BLaER1 treated with 17β-estradiol and CSF1 and Interleukin-3, amounts not matched to agents 10 nM and 100 nM (cell line): ENCODE measurements at regions not wholly inside any gene's neighbourhood (a gene's known extent, or its start where the extent isn't known, plus 50 kb on each side); places are given as distances from the start of the nearest gene placed in this dataset.

Experiments
- H3K27ac ChIP-seq, 11 experiments: shearing (Covaris generic); formaldehyde crosslinking; 2 replicates each; pipeline ENCODE4 v1.8.1; 2022
- H3K27me3 ChIP-seq, 11 experiments: shearing (Covaris generic); formaldehyde crosslinking; 2 replicates each; pipeline ENCODE4 v1.8.1; 2022
- H3K36me3 ChIP-seq, 11 experiments: shearing (Covaris generic); formaldehyde crosslinking; 2 replicates each; pipeline ENCODE4 v1.8.1; 2022
- H3K4me1 ChIP-seq, 10 experiments: shearing (Covaris generic); formaldehyde crosslinking; 2 replicates each; pipeline ENCODE4 v1.8.1; 2022
- H3K4me2 ChIP-seq, 11 experiments: shearing (Covaris generic); formaldehyde crosslinking; 2 replicates each; pipeline ENCODE4 v1.8.1; 2022
- H3K4me3 ChIP-seq, 10 experiments: shearing (Covaris generic); formaldehyde crosslinking; 2 replicates each; pipeline ENCODE4 v1.8.1; 2022
- H3K9ac ChIP-seq, 11 experiments: shearing (Covaris generic); formaldehyde crosslinking; 2 replicates each; pipeline ENCODE4 v1.8.1; 2022
- H3K9me3 ChIP-seq, 11 experiments: shearing (Covaris generic); formaldehyde crosslinking; replicated peaks in 1 of 11; 2 replicates each; pipeline ENCODE4 v1.8.1; 2022
- H4K20me1 ChIP-seq, 11 experiments: shearing (Covaris generic); formaldehyde crosslinking; 2 replicates each; pipeline ENCODE4 v1.8.1; 2022
- Cebpa-rat ChIP-seq, 11 experiments: shearing (Covaris generic); IDR thresholded peaks; 2 replicates each; pipeline ENCODE4 v1.8.1; 2022

- Histone ChIP-seq H3K4me1 (peaks cover 0 to 7% (median 0%) of the 10 kb centered on the region in 10 experiments; a peak in 2 of 20 replicates), H3K4me3 (no peak overlapping the region), H3K4me2 (no peak overlapping the region), H3K9me3 (no peaks in the 10 kb centered on the region), H3K27me3 (peaks cover 0 to 3% (median 0%) of the 10 kb centered on the region in 11 experiments; a peak in 1 of 22 replicates), H3K27ac (no peak overlapping the region), H3K36me3 (no peaks in the 10 kb centered on the region), H3K9ac (no peak overlapping the region), H4K20me1 (no peaks in the 10 kb centered on the region)
- no peak for TF ChIP-seq Cebpa-rat (IDR thresholded peaks at IDR 0.05)
Observed at GRCh38 chr1:232271299-232271698, 358.6 kb downstream of the SIPA1L2 start.

GRCh38 chr1:232269988-232270387, 359.9 kb downstream of the SIPA1L2 start:
- TF ChIP-seq Cebpa-rat (IDR thresholded peaks at IDR 0.05) = no peak

GRCh38 chr1:232267837-232268598, 361.9 kb downstream of the SIPA1L2 start:
- no peak overlapping the region for H3K27ac ChIP-seq
- no peak overlapping the region for H3K9ac ChIP-seq
- H3K36me3 ChIP-seq = no peaks in the 10 kb centered on the region
- peaks cover 0 to 7% (median 0%) of the 10 kb centered on the region in 10 experiments; a peak in 2 of 20 replicates for H3K4me1 ChIP-seq
- no peaks in the 10 kb centered on the region for H3K9me3 ChIP-seq
- no peak overlapping the region for H3K4me3 ChIP-seq
- peaks cover 0 to 24% (median 0%) of the 10 kb centered on the region in 11 experiments; a peak in 4 of 22 replicates for H3K27me3 ChIP-seq
- H4K20me1 ChIP-seq = no peaks in the 10 kb centered on the region
- TF ChIP-seq Cebpa-rat (IDR thresholded peaks at IDR 0.05) = peak in 5 of 11 experiments; percentile 14 to 67 (median 59); a peak in 6 of 22 replicates
- no peak overlapping the region for H3K4me2 ChIP-seq

More at GRCh38 chr1:232269988-232270387, 359.9 kb downstream of the SIPA1L2 start:
- H3K27me3 ChIP-seq = peaks cover 0 to 8% (median 0%) of the 10 kb centered on the region in 11 experiments; a peak in 4 of 22 replicates
- peaks cover 0 to 7% (median 0%) of the 10 kb centered on the region in 10 experiments; a peak in 2 of 20 replicates for H3K4me1 ChIP-seq
- H3K27ac ChIP-seq = no peak overlapping the region
- no peaks in the 10 kb centered on the region for H4K20me1 ChIP-seq
- no peaks in the 10 kb centered on the region for H3K36me3 ChIP-seq
- no peak overlapping the region for H3K4me2 ChIP-seq
- H3K4me3 ChIP-seq = no peak overlapping the region
- H3K9me3 ChIP-seq = no peaks in the 10 kb centered on the region
- no peak overlapping the region for H3K9ac ChIP-seq

- H3K4me2 ChIP-seq = no peak overlapping the region
- no peaks in the 10 kb centered on the region for H3K36me3 ChIP-seq
- H3K9ac ChIP-seq = no peak overlapping the region
- peaks cover 0 to 4% (median 0%) of the 10 kb centered on the region in 10 experiments; a peak in 2 of 20 replicates for H3K4me1 ChIP-seq
- peaks cover 0 to 24% (median 0%) of the 10 kb centered on the region in 11 experiments; a peak in 4 of 22 replicates for H3K27me3 ChIP-seq
- H3K27ac ChIP-seq = no peak overlapping the region
- no peaks in the 10 kb centered on the region for H4K20me1 ChIP-seq
- no peaks in the 10 kb centered on the region for H3K9me3 ChIP-seq
- TF ChIP-seq Cebpa-rat (IDR thresholded peaks at IDR 0.05) = no peak
- no peak overlapping the region for H3K4me3 ChIP-seq
Observed at GRCh38 chr1:232267092-232267836, 362.7 kb downstream of the SIPA1L2 start.

- H3K9me3 ChIP-seq = no peaks in the 10 kb centered on the region
- H3K27me3 ChIP-seq = peaks cover 0 to 52% (median 0%) of the 10 kb centered on the region in 11 experiments; a peak in 4 of 22 replicates
- no peak overlapping the region for H3K4me3 ChIP-seq
- no peaks in the 10 kb centered on the region for H3K36me3 ChIP-seq
- H3K9ac ChIP-seq = no peak overlapping the region
- TF ChIP-seq Cebpa-rat (IDR thresholded peaks at IDR 0.05) = no peak
- no peak overlapping the region for H3K27ac ChIP-seq
- no peak overlapping the region for H3K4me2 ChIP-seq
- H3K4me1 ChIP-seq = no peaks in the 10 kb centered on the region
- no peaks in the 10 kb centered on the region for H4K20me1 ChIP-seq
Observed at GRCh38 chr1:232263452-232263851, 366.5 kb downstream of the SIPA1L2 start.

- H3K4me1 ChIP-seq = no peaks in the 10 kb centered on the region
- H3K9ac ChIP-seq = no peak overlapping the region
- H3K4me3 ChIP-seq = no peak overlapping the region
- H3K27ac ChIP-seq = no peak overlapping the region
- no peaks in the 10 kb centered on the region for H3K9me3 ChIP-seq
- no peaks in the 10 kb centered on the region for H4K20me1 ChIP-seq
- no peak overlapping the region for H3K4me2 ChIP-seq
- no peak for TF ChIP-seq Cebpa-rat (IDR thresholded peaks at IDR 0.05)
- H3K27me3 ChIP-seq = peaks cover 0 to 56% (median 0%) of the 10 kb centered on the region in 11 experiments; a peak in 4 of 22 replicates
- H3K36me3 ChIP-seq = no peaks in the 10 kb centered on the region
Observed at GRCh38 chr1:232262991-232263390, 366.9 kb downstream of the SIPA1L2 start.

GRCh38 chr1:232260861-232261260, 369.1 kb downstream of the SIPA1L2 start:
- TF ChIP-seq Cebpa-rat (IDR thresholded peaks at IDR 0.05) = no peak
- H3K4me3 ChIP-seq = no peak overlapping the region
- H3K36me3 ChIP-seq = no peaks in the 10 kb centered on the region
- H3K4me2 ChIP-seq = no peak overlapping the region
- no peaks in the 10 kb centered on the region for H3K9me3 ChIP-seq
- no peaks in the 10 kb centered on the region for H3K4me1 ChIP-seq
- H3K27ac ChIP-seq = no peak overlapping the region
- H4K20me1 ChIP-seq = no peaks in the 10 kb centered on the region
- H3K27me3 ChIP-seq = peaks cover 0 to 76% (median 0%) of the 10 kb centered on the region in 11 experiments; a peak in 4 of 22 replicates
- no peak overlapping the region for H3K9ac ChIP-seq

GRCh38 chr1:232260045-232260444, 369.9 kb downstream of the SIPA1L2 start:
- Histone ChIP-seq H3K36me3 (no peaks in the 10 kb centered on the region), H3K4me1 (no peaks in the 10 kb centered on the region), H3K27me3 (peaks cover 0 to 76% (median 0%) of the 10 kb centered on the region in 11 experiments; a peak in 4 of 22 replicates), H3K4me2 (no peak overlapping the region), H3K27ac (no peak overlapping the region), H3K9ac (no peak overlapping the region), H3K9me3 (no peaks in the 10 kb centered on the region), H3K4me3 (no peak overlapping the region), H4K20me1 (no peaks in the 10 kb centered on the region)
- TF ChIP-seq Cebpa-rat (IDR thresholded peaks at IDR 0.05) = no peak

GRCh38 chr1:232259333-232259732, 370.6 kb downstream of the SIPA1L2 start:
- H3K27ac ChIP-seq = no peak overlapping the region
- H3K36me3 ChIP-seq = no peaks in the 10 kb centered on the region
- H3K27me3 ChIP-seq = peaks cover 0 to 76% (median 0%) of the 10 kb centered on the region in 11 experiments; a peak in 4 of 22 replicates
- no peak for TF ChIP-seq Cebpa-rat (IDR thresholded peaks at IDR 0.05)
- H3K9ac ChIP-seq = no peak overlapping the region
- no peaks in the 10 kb centered on the region for H3K4me1 ChIP-seq
- H3K4me2 ChIP-seq = no peak overlapping the region
- no peaks in the 10 kb centered on the region for H4K20me1 ChIP-seq
- no peaks in the 10 kb centered on the region for H3K9me3 ChIP-seq
- no peak overlapping the region for H3K4me3 ChIP-seq
